ENCODE measurements at regions not wholly inside any gene's neighbourhood (a gene's known extent, or its start where the extent isn't known, plus 50 kb on each side); places are given as distances from the start of the nearest gene placed in this dataset.
"Not testable (repeated sequence)": the region's sequence is repeated elsewhere in the genome, so short reads cannot be mapped to it uniquely, and the experiment has no call there.

DNA sequence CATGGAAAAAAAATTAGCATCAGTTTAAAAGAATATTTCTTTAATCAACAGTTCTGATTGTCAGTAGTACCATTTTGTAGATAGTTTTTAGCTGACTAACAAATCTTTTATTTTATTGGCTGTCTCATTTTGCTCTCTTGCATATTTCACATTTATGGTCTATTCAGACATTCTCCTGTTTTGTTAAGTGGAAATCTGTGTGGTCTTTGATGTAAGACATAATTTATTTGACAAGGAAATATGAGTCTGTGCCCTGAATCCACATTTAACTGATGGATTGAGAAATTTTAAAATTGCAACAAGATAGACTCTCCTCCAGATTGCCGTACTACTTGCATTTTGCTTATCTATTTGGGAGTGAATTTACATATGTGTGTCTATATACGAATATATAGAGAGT lies 96.3 kb upstream of the ATP5MC3 start:
- intact Hi-C loops (cut with micrococcal nuclease) = no loop called here

DNA sequence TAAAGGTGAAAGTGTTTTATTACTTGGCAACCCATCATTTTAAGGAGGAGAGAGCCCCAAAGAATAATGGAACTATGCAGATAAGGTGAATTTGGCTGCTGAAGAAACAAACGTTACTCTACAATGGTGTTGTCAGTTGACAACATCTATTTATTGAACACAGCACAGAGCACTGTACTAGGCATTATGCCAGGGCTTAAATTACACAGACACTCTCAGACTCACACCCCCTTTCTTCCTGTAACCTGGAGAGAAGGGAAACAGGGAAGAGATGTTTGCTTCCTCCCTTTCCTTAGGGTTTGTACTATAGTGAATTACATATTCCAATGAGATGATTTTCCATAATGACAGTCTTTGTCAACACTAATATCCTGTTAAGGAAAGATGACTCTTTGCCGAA lies 94.0 kb upstream of the ATP5MC3 start:
- intact Hi-C loops (cut with micrococcal nuclease) = no loop called here

DNA sequence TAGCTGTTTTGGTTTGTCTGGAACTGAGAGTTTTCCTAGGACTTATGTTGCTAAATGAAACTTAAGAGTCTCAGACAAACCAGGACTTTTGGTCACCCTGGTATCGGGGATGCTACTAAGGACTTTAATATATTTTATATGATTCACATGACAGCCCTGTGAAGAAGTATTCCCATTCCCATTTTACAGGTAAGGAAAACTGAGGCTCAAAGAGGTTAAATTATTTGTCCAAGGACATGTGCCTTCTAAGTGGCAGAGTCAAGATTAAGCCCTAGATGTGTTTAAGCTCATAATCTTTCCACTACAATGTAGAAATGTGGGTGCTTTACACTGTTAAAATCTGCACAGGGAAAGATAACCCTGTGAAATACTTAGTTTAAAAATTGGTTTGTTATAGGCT lies 77.7 kb upstream of the ATP5MC3 start:
- intact Hi-C loops (cut with micrococcal nuclease) = no loop called here

DNA sequence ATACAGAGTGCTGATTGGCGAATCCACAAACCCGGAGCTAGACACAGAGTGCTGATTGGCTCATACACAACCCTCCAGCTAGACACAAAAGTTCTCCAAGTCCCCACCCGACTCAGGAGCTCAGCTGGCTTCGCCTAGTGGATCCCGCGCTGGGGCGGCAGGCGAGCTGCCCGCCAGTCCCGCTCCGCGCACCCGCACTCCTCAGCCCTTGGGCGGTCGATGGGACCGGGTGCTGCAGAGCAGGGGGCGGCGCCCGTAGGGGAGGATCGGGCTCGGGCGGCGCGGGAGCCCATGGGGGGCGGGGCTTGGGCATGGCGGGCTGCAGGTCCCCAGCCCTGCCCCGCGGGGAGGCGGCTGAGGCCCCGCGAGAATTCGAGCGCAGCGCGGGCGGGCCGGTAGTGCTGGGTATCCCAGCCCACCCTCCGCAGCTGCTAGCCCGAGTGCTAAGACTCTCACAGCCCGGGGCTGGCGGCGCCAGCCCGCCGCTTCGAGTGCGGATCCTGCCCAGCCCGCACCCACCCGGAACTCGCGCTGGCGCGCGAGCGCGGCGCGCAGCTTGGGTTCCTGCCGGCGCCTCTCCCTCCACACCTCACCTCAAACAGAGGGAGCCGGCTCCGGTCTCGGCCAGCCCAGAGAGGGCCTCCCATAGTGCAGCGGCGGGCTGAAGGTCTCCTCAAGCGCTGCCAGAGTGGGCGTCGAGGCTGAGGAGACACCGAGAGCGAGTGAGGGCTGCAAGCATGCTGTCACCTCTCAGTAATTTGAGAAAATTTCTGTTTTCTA lies 75.5 kb upstream of the ATP5MC3 start:
- intact Hi-C loops (cut with micrococcal nuclease) = no loop called here

DNA sequence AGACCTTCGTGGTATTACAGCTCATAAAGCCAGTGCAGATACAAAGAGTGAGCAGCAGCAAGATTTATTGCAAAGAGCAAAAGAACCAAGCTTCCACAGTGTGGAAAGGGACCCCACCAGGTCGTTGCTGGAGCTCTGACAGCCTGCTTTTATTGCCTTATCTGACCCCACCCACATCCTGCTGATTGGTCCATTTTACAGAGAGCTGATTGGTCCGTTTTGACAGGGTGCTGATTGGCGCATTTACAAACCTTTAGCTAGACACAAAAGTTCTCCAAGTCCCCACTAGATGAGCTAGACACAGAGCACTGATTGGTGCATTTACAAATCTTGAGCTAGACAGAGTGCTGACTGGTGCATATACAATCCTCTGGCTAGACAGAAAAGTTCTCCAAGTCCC lies 74.9 kb upstream of the ATP5MC3 start:
- intact Hi-C loops (cut with micrococcal nuclease) = not testable (repeated sequence)

DNA sequence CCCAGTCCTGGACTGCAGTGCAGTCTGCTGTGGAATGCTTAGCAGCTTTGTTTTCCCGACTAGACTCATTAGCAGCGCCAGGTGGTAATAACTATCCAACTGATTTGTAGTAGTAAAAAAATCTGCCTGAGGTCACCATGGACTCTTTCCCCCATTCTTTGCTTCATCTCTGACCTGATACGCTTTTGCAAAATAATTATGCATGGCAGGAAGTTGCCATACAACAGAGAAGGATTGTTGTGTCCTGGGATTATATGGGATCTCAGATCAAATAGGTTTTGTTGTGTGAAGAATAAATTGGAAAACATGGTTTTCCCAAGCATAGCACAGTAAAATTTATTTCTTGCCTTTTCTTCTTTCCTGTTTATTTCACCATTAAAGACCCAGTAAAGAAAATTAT lies 72.4 kb upstream of the ATP5MC3 start:
- intact Hi-C loops (cut with micrococcal nuclease) = no loop called here

DNA sequence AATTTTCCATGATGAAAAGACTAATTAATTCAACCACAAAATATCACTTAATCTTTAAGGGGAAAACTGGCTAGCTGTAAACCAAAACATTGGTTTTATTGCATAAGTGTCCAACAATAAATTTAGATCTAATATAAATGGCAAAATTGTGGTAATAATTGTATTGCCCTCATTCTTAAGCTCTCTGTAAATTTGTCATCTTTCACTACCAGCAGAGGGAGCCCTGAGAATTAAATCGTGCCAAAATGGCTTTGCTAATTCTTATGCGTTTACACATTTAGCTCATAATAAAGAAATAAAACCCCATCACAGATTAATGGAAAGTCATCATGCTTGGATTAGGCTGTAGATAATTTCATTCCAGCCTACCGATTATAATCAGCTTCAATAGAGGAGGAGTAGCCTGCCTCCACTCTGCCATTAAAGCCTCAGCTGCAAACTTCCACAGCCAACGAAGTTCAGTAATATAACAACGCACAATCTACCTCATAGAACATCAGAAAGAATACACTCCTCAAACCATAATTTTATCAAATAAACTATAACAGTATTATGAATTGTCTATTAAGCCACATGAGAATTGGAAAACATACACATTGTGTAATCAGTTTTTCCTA lies 70.0 kb upstream of the ATP5MC3 start:
- intact Hi-C loops (cut with micrococcal nuclease) = no loop called here

DNA sequence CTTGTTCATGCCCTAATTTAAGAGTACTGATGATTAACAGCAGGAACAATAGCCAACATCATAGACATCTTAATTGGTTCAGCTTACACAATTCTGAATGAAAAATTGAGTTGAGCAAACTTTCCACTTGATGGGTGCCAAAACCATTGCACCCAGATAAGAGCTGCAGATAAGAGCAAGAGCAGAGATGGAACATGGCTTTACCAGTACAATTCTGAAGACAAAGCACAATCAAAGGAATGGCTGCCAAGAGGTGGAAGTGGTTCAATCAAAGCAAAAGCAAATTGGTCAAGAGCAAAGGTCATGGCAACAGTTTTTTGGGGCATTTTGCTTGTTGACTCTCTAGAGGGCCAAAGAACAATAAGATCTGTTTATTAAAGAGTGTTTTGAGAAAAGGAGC lies 65.6 kb upstream of the ATP5MC3 start:
- intact Hi-C loops (cut with micrococcal nuclease) = no loop called here

DNA sequence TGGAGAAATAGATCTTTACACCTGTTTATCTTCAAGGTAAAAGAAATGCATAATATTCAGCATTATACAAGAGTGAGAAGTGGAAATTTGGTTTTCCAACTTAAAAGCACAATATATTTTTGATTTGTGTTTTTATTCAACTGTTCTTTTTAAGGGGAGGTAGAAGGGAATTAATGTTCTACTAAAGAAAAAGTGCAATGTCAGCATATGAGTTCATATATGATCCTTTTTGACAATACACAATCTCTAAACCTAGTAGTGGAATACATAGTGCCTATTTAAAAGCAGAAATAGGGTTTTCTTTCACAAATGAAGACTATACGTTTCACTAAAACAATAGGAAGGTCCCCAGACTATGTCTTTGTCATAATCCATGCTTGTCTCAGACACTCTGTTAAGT lies 63.2 kb upstream of the ATP5MC3 start:
- intact Hi-C loops (cut with micrococcal nuclease) = no loop called here

DNA sequence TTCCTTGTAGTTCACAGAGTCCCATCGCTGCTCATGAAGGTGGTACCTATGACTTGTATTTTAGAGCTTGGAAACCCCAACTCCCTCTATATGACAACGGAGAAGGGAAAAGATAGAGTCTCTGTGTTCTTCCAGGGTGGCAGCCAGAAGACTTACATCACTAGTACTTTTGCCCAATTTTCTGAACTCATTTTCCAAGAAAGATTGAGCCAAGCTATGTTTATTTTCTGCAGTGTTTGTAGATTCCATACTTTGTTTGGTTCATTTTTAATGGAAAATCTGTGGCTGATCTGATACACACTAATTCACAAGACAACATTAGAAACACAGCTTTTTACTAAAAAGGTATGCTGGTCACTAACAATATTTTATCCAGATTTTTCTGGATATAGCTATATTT lies 60.2 kb upstream of the ATP5MC3 start:
- intact Hi-C loops (cut with micrococcal nuclease) = no loop called here

DNA sequence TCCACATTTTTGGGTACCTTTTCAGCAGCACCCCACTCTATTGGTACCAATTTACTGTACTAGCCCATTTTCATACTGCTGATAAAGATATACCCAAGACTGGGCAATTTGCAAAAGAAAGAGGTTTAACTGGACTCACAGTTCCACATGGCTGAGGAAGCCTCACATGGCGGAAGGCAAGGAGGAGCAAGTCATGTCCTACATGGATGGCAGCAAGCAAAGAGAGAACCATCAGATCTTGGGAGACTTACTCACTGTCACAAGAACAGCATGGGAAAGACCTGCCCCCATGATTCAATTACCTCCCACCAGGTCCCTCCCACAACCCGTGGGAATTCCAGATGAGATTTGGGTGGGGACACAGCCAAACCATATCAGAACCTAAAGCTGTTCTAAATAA lies 58.5 kb upstream of the ATP5MC3 start:
- intact Hi-C loops (cut with micrococcal nuclease) = not testable (repeated sequence)

DNA sequence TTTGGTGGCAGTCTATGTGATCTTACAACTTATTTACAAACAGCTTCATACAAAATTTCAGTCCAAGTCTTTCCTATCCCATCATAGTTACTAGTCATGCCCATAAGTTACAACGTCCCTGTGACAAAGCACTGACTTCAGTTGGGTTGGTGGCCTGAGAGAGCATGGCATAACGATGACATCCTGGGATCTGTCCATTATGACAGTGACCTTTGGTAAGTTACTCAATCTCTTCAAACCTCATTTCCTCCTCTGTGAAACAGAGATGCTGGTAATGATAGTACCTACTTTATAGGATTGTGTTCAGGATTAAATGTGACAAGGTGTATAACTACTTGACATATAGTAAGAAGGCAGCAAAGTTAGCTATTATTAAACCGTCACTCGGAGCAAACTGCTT lies 55.4 kb upstream of the ATP5MC3 start:
- intact Hi-C loops (cut with micrococcal nuclease) = no loop called here

DNA sequence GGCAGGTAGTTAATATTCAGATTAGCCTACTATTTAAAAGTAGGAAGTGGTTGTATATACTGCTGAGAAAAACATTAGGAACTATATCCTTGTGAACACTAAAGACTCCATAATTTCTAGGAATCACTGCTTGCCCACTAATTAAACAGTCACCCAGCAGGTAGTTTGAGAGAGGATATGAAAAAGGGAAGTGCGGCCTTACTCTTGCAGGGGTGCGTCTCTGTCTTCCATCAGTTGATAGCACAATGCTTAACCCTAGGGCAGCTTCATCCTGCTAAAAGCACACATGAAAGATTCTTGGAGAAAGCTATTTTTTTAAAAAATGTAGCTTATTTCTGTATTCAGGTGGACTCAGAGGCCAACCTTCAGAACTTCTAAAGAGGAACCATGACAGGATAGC lies 53.1 kb upstream of the ATP5MC3 start:
- intact Hi-C loops (cut with micrococcal nuclease) = no loop called here

DNA sequence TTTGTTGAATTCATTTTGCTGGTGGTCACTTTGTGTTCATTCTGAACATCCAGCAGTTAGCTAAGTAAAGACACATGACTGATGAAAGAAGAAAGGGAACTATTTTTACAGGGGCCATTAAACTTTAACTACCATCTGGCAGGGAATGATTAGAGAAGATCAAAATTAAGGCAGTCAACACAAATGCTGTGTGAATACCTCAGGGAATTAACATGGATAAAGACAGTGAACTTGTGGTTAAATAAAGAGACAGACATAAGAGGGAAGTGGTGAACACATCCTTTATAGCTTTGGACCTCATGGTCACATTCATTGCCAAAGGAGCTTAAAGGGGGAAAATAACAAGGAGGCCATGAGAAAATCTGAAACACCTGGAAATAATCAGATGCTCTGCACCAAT lies 52.6 kb upstream of the ATP5MC3 start:
- intact Hi-C loops (cut with micrococcal nuclease) = no loop called here

DNA sequence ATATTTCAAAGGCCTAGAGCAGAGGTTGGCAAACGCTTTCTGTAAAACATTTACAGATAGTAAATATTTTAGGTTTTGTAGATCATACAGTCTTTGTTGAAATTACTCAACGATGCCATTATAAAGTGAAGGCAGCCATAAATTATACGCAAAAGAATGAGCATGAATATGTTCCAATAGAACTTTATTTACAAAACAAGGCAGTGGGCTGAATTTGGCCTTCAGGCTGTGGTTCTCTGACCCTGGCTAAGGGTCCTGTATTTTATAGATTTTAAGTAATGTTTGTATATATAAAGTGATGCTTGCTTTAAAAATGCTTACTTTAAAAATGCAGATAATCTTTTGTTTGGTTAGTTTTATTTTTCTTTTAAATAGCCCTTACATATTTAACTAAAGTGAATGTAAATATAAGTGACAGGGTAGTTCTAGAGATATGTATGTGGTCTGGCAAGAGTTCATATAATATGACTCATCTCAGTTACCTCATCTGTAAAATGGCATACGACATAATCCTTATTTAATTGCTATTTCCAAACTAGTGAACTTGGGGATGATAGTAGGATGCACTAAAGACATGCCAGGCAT lies 51.7 kb upstream of the ATP5MC3 start:
- intact Hi-C loops (cut with micrococcal nuclease) = no loop called here
